SK-MEL-5 (cell line): ENCODE measurements at regions not wholly inside any gene's neighbourhood (a gene's known extent, or its start where the extent isn't known, plus 50 kb on each side); places are given as distances from the start of the nearest gene placed in this dataset.
"Not testable (repeated sequence)": the region's sequence is repeated elsewhere in the genome, so short reads cannot be mapped to it uniquely, and the experiment has no call there.

Source experiments
- DNase-seq: peaks from one replicate; pipeline ENCODE4 v3.0.0-alpha.2; 2016; ENCODE audit warnings: low read depth, low spot score
- in situ Hi-C: cut with HindIII; loops from 2 replicates; pipeline ENCODE4 v1.10.0; 2016; ENCODE audit warnings: low sequenced_read_pairs, high pct_unique_total_duplicates, low pct_unique_long_range_greater_than_20kb

DNA sequence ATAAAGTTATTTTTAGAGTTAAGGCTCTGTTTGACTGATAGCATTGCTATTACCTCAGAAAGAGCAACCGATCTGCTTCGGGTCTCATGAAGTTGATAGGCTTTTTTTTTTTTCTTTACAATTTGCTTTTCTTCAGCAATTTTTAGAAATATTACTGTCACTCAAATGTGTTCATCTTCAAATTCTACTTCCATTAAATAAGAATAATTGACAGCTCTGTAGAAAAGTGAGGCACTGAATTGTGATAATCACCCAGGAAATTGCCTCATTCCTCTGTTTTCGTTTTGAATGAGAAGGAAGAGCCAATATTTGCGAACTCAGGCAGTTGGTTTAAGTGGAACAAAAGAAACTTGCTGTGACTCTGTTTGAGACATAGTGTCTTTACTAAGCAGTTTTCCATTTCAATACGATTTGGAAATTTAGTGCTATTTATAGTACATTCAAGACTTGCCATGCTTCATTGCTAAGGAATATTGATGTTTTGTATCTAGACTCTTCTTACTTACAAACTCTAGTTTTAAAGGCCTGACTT, 700.5 kb upstream of the CDH10 start:
- no peak for DNase-seq
- in situ Hi-C loops: no loop called here

DNA sequence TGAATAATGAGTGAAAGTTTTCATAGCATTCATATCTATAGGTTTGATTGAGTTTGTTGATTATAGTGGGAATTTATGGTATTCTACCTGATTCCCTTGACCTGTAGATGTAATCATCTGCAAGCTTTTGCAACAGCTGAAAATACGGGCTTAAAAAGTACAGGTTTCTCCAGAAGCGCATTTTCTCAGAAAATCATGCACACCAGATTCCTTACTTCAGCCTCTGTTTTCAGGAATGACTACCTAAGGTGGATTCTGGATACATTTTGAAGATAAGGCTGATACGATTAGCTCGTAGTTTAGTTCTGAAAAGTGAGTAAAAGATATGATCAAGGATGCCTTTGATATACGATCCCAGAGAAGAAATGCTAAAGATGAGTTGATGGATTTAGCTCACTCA, 694.8 kb upstream of the CDH10 start:
- DNase-seq: no peak
- in situ Hi-C loops: no loop called here

DNA sequence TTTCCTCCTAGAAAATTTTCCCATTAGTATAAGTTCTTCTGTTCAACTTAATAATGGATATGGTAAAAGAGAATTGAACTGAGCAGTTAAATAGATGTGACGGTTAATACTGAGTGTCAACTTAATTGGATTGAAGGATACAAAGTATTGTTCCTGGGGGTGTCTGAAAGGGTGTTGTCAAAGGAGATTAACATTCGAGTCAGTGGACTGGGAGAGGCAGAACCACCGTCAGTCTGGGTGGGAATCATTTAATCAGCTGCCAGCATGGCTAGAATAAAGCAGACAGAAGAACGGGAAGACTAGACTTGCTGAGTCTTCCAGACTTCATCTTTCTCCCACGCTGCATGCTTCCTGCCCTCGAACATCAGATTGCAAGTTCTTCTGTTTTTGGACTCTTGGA, 689.6 kb upstream of the CDH10 start:
- in situ Hi-C loops: no loop called here
- no peak for DNase-seq

DNA sequence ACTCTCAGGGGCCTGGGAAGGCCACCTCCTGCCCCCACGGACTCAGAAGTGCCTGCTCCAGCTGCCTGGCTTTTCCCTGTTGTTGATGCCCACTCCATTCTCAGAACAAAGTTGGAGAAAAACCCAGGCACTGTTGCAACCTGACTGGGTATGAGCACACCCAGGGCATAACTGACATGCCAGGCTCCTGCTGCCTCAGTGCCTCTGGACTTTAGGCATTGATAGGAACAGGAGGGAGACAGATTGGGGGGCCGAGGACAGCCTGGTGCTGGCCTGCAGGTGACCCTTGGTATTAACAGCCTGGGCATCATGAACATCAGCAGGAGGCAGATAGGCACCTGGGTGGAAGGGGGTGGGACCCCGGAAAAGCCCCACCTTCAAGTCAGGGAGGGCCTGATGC, 685.9 kb upstream of the CDH10 start:
- in situ Hi-C loops: no loop called here
- DNase-seq: no peak

DNA sequence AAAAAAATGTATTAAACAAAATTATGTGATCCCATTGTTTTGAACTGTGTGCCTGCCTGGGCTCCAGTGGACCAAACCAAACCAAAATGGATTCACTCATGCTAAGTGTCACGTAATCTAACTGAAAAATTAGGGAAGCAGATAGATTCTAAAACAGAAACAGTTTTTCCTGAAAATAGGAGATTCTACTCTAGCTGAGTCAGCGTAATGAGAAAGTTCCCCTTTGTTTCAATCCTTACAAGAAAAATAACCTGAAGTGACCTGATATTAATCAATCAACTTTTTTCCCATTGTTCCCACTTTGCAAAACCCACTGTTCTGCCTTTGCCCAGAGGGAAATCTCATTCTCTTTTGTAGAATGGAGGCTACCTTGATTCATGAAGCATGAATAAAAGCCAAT, 682.4 kb upstream of the CDH10 start:
- in situ Hi-C loops: no loop called here

DNA sequence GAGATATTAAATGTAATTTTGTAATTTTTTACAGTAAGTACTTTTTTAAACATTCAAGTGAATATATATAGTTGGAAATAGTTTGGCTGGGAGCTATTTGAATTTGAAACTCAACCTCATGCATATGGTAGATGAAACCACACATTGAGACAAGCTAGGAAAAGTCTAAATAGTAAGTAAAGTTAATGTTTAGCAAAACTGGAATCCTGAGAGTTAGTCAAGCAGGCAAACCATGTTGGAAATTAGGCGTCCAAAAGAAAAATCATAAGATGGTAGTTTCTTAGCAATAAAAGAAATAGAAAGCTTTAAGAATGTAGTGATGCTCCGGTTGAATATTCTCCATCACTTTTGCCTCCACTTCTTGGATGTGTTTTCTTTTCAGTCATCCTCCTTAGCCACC, 657.1 kb upstream of the CDH10 start:
- in situ Hi-C loops: no loop called here
- DNase-seq: no peak

More for the DNA sequence above, 682.4 kb upstream of the CDH10 start:
- DNase-seq: no peak

DNA sequence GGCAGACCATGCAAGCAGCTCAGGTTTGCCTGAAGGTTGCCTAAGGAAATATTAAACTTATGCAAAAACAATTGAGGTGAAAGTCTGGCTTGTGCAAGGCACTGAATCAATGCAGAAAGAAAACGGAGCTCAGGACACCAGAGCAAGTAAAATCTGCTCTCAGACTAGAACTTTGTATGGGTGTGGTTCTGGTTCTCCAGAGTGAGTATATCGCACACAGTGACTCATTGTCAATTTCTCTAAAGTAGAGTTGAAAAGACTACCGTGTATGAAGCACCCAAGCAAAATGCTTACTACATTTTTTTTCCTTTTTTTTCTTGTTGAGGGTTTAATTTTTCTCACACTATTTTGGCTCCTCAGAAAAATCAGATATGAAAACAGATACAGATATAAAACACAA, 650.3 kb upstream of the CDH10 start:
- in situ Hi-C loops: no loop called here
- DNase-seq: no peak

DNA sequence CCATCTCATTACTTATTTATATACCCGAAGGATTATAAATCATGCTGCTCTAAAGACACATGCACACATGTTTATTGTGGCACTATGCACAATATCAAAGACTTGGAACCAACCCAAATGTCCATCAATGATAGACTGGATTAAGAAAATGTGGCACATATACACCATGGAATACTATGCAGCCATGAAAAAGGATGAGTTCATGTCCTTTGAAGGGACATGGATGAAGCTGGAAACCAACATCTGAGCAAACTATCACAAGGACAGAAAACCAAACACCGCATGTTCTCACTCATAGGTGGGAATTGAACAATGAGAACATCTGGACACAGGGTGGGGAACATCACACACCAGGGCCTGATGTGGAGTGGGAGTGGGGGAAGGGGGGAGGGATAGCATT, 645.0 kb upstream of the CDH10 start:
- not testable (repeated sequence) for DNase-seq

DNA sequence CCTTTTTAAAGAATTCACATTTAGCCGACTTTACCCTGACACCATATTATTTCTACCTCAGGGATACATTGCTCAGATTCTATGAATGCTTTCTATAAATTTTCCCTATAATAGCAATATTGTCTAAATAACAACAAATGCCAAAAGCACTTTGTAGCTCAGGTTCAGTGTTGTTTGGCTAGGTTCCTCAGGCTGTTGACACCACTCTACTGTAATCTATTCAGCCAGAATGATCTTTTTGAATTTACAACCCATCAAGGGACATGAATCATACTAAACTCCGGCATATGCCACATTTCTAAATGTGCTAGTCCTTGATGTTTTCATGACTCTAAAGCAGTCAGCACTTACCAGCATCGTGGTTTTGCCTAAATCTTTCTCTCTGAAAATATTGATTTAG, 641.5 kb upstream of the CDH10 start:
- DNase-seq: no peak
- in situ Hi-C loops: no loop called here

More for the DNA sequence above, 645.0 kb upstream of the CDH10 start:
- in situ Hi-C loops: not testable (repeated sequence)

DNA sequence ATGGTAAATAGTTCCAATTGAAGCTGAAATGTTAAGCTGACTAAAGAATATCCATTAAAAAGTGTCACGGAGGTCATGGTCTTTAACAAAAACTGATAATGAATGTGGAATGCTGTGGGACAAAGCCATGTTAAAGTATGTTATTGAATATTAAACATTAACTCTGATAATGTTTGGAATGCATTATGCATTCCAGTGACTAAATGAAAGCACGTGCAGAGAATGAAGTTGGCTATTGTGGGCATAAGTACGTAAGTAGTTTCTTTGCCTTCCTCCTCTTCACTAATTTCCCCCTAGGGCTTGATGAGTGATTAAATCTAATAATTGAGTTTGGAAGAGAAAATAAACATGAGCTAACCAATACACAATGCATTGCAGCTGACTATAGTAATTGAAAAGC, 640.4 kb upstream of the CDH10 start:
- no peak for DNase-seq
- in situ Hi-C loops: no loop called here

DNA sequence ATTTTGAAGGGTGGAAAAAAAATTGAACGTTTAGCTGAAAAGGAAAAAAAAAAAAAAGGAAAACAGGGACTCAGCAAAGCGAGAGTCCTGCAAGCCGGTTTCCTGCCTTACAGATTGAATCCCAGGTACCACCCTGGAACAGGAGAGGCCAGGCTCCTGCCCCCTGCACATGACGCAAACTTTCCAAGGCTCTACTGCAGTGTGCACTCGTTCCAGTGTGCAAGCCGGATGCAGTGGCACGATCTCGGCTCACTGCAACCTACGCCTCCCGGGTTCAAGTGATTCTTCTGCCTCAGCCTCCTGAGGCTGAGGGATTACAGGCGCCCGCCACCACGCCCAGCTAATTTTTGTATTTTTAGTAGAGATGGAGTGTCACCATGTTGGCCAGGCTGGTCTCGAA, 618.7 kb upstream of the CDH10 start:
- in situ Hi-C loops, DNase-seq: not testable (repeated sequence)

DNA sequence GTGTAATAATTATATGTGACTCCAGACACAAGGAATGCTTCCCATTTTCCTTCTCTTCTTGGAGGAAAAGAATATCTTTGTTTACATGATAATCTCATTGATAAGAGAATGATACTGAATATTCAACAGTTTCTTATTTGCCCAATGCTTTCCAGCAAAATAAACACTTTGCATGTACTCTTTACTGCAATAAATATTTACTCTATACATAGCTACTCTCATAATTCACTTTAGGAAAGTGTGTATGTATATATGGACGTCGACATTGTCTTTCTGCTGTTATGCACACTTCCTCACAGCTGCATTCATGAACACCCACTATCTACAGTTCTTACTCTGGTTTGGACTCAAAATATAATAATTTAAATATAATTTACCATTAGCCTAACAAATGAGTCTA, 617.4 kb upstream of the CDH10 start:
- in situ Hi-C loops: no loop called here

DNA sequence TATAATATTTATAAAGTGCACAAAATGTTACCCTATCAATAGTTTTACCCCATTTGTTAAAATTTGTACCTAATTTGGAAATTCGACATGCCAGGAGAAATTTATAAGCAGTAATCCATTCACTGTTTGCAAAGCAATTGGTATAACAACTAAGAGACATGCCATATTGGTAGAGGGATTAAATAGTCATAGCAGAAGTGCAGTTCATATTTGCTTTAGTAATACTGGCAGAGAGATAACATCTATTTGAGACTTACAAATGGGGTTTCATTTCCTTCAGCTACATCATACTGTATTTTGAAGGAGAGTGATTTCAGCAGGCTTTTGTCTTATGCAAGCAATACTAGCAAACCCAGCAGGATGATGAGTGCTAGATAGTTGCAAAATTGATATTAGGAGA, 610.4 kb upstream of the CDH10 start:
- no peak for DNase-seq
- in situ Hi-C loops: no loop called here

More for the DNA sequence above, 617.4 kb upstream of the CDH10 start:
- DNase-seq: no peak

DNA sequence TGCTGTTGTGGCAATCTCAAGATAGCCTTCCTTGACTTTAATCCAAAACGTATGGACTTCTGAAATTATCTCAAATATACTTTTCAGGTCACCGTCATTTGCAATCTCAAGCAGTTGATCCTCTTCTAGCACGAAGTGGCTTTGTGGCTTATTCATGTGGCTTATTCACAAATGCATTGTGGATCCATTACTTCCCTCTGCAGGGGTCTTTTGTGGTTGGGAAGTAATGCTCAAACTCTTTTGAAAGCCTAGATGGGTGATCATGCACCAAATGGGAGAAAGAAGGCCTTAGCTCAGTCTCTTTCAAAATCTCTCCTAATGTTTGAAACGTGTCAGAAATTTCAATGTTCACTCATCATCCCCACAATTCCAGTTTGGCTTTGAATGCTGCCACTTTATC, 597.2 kb upstream of the CDH10 start:
- in situ Hi-C loops: no loop called here

DNA sequence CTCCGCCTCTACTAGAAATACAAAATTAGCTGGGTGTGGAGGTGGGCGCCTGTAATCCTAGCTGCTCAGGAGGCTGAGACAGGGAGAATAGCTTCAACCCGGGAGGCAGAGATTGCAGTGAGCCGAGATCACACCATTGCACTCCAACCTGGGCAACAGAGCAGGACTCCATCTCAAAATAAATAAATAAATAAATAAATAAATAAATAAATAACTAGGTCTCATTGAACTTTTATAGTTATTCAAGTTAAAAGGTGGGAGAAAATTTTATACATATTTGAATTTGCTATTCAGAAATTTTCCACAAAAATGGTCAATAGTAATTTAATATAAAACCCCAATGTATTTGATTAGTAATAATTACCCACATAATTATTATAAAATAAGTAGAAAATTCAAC, 593.9 kb upstream of the CDH10 start:
- DNase-seq, in situ Hi-C loops: not testable (repeated sequence)

More for the DNA sequence above, 597.2 kb upstream of the CDH10 start:
- DNase-seq: no peak

DNA sequence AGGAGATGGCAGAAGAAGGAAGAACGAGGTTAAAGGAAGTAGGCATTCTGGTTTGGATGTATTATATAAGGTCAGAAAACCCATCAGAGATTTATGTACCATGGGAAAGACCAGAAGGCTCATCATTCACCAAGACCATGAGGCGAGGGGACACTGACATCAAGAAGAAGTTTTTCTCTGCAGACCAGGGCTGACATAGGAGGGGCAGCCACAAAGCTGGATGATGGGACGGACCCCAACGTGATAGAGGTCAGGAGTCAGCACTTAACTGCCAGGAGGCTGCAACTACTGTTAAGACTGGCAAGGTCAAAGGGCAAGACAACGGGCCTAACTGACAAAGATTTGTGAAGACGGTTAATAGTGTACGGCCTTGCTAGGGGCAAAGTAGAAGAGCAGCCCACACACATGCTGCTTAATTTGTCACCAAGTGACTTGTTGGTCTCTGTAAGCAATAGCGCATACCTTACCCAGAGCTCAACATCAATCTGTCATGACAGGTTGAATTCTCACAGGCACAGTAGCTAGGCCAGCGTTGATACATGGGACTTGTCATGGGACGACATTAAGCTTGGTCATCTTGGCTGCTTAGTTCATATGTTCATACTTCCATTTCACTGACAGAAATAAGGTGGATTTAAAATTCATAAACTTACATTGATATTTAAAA, 579.7 kb upstream of the CDH10 start:
- in situ Hi-C loops: no loop called here
- no peak for DNase-seq

DNA sequence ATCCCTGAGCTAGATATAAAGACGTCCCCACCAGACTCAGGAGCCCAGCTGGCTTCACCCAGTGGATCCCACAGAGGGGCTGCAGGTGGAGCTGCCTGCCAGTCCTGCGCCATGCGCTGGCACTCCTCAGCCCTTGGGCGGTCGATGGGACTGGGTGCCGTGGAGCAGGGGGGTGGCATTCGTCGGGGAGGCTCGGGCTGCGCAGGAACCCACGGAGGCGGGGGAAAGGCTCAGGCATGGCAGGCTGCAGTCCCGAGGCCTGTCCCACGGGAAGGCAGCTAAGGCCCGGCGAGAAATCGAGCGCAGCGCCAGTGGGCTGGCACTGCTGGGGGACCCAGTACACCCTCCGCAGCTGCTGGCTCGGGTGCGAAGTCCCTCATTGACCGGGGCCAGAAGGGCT, 555.1 kb upstream of the CDH10 start:
- in situ Hi-C loops, DNase-seq: not testable (repeated sequence)

DNA sequence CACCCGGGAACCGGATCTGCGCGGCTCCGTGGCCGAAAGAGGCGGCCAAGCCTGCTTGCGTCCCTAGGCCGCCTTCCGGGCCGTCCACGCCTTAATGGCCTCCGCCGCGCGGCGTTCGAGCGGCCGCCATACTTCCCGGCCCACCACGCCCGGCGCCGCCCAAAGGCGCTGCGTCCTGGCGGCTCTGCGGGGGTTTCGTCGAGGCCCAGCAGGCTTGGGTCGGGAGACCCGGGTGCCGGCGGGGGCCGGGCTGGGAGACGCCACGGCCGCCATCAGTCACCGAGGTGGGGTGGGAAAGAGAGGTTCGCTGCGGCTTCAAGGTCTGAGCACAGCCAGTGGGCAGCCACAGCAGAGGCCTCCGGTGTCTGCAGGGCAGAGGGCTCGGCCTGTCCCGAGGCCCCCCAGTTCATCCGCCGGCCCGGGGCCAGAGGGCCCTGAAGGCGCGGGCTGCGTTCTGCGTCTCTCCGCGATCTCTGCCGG, 545.8 kb upstream of the CDH10 start:
- in situ Hi-C loops: no loop called here
- DNase-seq: no peak

DNA sequence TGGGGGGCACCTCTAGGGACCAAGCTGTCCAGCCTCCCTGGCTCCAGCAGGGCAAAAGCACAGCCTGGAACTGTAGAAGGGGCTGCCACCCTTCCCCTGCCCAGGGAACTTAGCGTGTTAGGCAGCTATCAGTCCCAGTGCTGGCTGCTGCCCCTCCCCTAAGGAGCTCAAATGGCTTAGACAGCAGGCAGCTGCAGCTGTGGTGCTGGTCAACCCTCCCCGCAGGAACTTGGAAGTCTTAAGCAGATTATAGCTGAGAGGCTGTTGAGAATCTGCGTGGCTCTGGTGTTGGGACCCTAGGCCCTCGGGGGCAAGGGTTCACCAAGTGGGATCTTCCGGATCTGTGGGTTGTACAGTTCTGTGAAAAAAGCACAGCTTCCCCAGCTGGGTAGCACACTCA, 536.5 kb upstream of the CDH10 start:
- in situ Hi-C loops: no loop called here
- no peak for DNase-seq
